SK-N-SH (cell line): ENCODE measurements at regions not wholly inside any gene's neighbourhood (a gene's known extent, or its start where the extent isn't known, plus 50 kb on each side); places are given as distances from the start of the nearest gene placed in this dataset.
"Not testable (repeated sequence)": the region's sequence is repeated elsewhere in the genome, so short reads cannot be mapped to it uniquely, and the experiment has no call there.

Source experiments
- CTCF ChIA-PET: fragments of 300-600, 350-600 bp; formaldehyde crosslinking; extraction: SDS; loops from one replicate; lab custom pipeline; 2021; lab: Yijun Ruan, JAX
- POLR2A ChIA-PET: fragments of 350-600 bp; sonication (Branson Sonifier 250); formaldehyde crosslinking; extraction: SDS; loops from one replicate; lab custom pipeline; 2020; ENCODE audit warnings: antibody characterized with exemption, inconsistent platforms; lab: Yijun Ruan, JAX
- DNase-seq: peaks from one replicate; pipeline ENCODE4 v3.0.0; 2012
- H2AFZ ChIP-seq: fragments of 200-600 bp; sonication (generic); 2 replicates; pipeline ENCODE4 v1.8.1; 2016; ENCODE audit warnings: antibody characterized with exemption, mild to moderate bottlenecking, low read depth
- H3F3A ChIP-seq: fragments of 200-600 bp; sonication (generic); replicated peaks from 2 replicates; pipeline ENCODE3; 2016; ENCODE audit warnings: antibody characterized with exemption, mild to moderate bottlenecking; ENCODE audit not compliant: insufficient read depth
- H3K27ac ChIP-seq, 2 experiments: fragments of 200-500 bp in 1 of 2; fragments of 200-600 bp in 1 of 2; sonication (Bioruptor generic) in 1 of 2; sonication (generic), shearing (Covaris generic) in 1 of 2; 2 replicates each; pipeline versions ENCODE4 v1.5.1 to v1.6.1; 2014 to 2016; ENCODE audit warnings: low read depth in 2 of 2, inconsistent platforms in 1 of 2, low read length in 1 of 2, mild to moderate bottlenecking in 1 of 2, mixed read lengths in 1 of 2
- H3K27me3 ChIP-seq: fragments of 200-600 bp; sonication (generic), shearing (Covaris generic); 2 replicates; pipeline ENCODE4 v1.6.1; 2016; ENCODE audit warnings: mixed run types; ENCODE audit not compliant: insufficient read depth
- H3K36me3 ChIP-seq, 2 experiments: fragments of 200-500 bp in 1 of 2; fragments of 200-600 bp in 1 of 2; sonication (Bioruptor generic) in 1 of 2; sonication (generic) in 1 of 2; replicated peaks in 1 of 2; 2 replicates each; pipeline versions ENCODE3 to v1.5.1; 2014 to 2016; ENCODE audit warnings: low read length in 1 of 2, mild to moderate bottlenecking in 1 of 2; ENCODE audit not compliant: insufficient read depth in 2 of 2, control insufficient read depth in 1 of 2
- H3K4me1 ChIP-seq, 2 experiments: fragments of 200-500 bp in 1 of 2; fragments of 200-600 bp in 1 of 2; sonication (Bioruptor generic) in 1 of 2; sonication (generic), shearing (Covaris generic) in 1 of 2; 2 replicates each; pipeline versions ENCODE4 v1.5.1 to v1.6.1; 2014 to 2016; ENCODE audit warnings: low read depth in 1 of 2, low read length in 1 of 2, mixed run types in 1 of 2; ENCODE audit not compliant: insufficient read depth in 2 of 2, control insufficient read depth in 1 of 2
- H3K4me2 ChIP-seq: fragments of 200-600 bp; sonication (generic), shearing (Covaris generic); 2 replicates; pipeline ENCODE4 v1.6.1; 2017; ENCODE audit warnings: mixed run types
- H3K4me3 ChIP-seq, 2 experiments: fragments of 200-500 bp in 1 of 2; fragments of 200-600 bp in 1 of 2; sonication (Bioruptor generic) in 1 of 2; sonication (generic), shearing (Covaris generic) in 1 of 2; 2 replicates each; pipeline versions ENCODE4 v1.5.1 to v1.8.1; 2014 to 2016; ENCODE audit warnings: low read depth in 2 of 2, inconsistent platforms in 1 of 2, low read length in 1 of 2, mild to moderate bottlenecking in 1 of 2, mixed read lengths in 1 of 2, moderate library complexity in 1 of 2
- H3K79me2 ChIP-seq: fragments of 200-600 bp; sonication (generic); 2 replicates; pipeline ENCODE4 v1.8.1; 2017; ENCODE audit warnings: mild to moderate bottlenecking; ENCODE audit not compliant: insufficient read depth
- H3K9ac ChIP-seq: fragments of 200-600 bp; sonication (generic); 2 replicates; pipeline ENCODE4 v1.6.1; 2017; ENCODE audit warnings: mixed run types
- H3K9me2 ChIP-seq: fragments of 200-600 bp; sonication (generic); 2 replicates; pipeline ENCODE4 v1.6.1; 2017; ENCODE audit warnings: mixed run types
- H3K9me3 ChIP-seq: fragments of 200-600 bp; sonication (generic); 2 replicates; pipeline ENCODE4 v1.6.1; 2017; ENCODE audit warnings: mixed run types, mild to moderate bottlenecking, moderate library complexity
- H4K20me1 ChIP-seq: fragments of 200-600 bp; sonication (generic); 2 replicates; pipeline ENCODE4 v1.6.1; 2017; ENCODE audit warnings: mild to moderate bottlenecking, mixed run types; ENCODE audit not compliant: insufficient read depth
- FOXM1 ChIP-seq: IDR thresholded peaks from 2 replicates; pipeline ENCODE4 v1.4.0; 2012; ENCODE audit warnings: low read depth, mild to moderate bottlenecking
- GATA2 ChIP-seq: sonication (generic); formaldehyde crosslinking; IDR thresholded peaks from 2 replicates; pipeline ENCODE4 v1.5.0; 2020; ENCODE audit warnings: mild to moderate bottlenecking, missing genetic modification reagents
- MEF2A ChIP-seq: IDR thresholded peaks from 2 replicates; pipeline ENCODE4 v1.4.0; 2012; ENCODE audit warnings: low read depth, borderline replicate concordance
- NFIC ChIP-seq: IDR thresholded peaks from 2 replicates; pipeline ENCODE4 v1.4.0; 2012; ENCODE audit warnings: borderline replicate concordance
- RAD21 ChIP-seq: IDR thresholded peaks from 2 replicates; pipeline ENCODE4 v1.6.1; 2012; ENCODE audit warnings: mild to moderate bottlenecking, low read length
- RFX5 ChIP-seq: IDR thresholded peaks from 2 replicates; pipeline ENCODE4 v1.6.1; 2012; ENCODE audit warnings: mild to moderate bottlenecking, improper control_type of control experiment, low read length
- SIN3A ChIP-seq: IDR thresholded peaks from 2 replicates; pipeline ENCODE4 v1.6.1; 2012; ENCODE audit warnings: low read depth, mild to moderate bottlenecking, low read length, moderate library complexity, borderline replicate concordance
- SMC3 ChIP-seq: IDR thresholded peaks from 2 replicates; pipeline ENCODE4 v1.6.1; 2012; ENCODE audit warnings: low read depth, low read length, improper control_type of control experiment
- TEAD4 ChIP-seq: IDR thresholded peaks from 2 replicates; pipeline ENCODE4 v1.4.0; 2012; ENCODE audit warnings: mild to moderate bottlenecking, borderline replicate concordance; ENCODE audit not compliant: insufficient read depth
- WGBS: methylation state at CpG from one replicate; pipeline ENCODE4 v1.1.6; 2017; ENCODE audit warnings: low lambda C conversion rate; 5-methylcytosine and 5-hydroxymethylcytosine counted together
- TF ChIP-seq, protein P1 (sequence below): fragments of 200-600 bp; sonication (generic); IDR thresholded peaks from 2 replicates; pipeline ENCODE4 v1.6.1; 2017; ENCODE audit warnings: antibody characterized with exemption, mild to moderate bottlenecking, moderate library complexity
- TF ChIP-seq, protein P2 (sequence below): IDR thresholded peaks from 2 replicates; pipeline ENCODE4 v1.4.0; 2012; ENCODE audit warnings: low read depth, borderline replicate concordance

DNA sequence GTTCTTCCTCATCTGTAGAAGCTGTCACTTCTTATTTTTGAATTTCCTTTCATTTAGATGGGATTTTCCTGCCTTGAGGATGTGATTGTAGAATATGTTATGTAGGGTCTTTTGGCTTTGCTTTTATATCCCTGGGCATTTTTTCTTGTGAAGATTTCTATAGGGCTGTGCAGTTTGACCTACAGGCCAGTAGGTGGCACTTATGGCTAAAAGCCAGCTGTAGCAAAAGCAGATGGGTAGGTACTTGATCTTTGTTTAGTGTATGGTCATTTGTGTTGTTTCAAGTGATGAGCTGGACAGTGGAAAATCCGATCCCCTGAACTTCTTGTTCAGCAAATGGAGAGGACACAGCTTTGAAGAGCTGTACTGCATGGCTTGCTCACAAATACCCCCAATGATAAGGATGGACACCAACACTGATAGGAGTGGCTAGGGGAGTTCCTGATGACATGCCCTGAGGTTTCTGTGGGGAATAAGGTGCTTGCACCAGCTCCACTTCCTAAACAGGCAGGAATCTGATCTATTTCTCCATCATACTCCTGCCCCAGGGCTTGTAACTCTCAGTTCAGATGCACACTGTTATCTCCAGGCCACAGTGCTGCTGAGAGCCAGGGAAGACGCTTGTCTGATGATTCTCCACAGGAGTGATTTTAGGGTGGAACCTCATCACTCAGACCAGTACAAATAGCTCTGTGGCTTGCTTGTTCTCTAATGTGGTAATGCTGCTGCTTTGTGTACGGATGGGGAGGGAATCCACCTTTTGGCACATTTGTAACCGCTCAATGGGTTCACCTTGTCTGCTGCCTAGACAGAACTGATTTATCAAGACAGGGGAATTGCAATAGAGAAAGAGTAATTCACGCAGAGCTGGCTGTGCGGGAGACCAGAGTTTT lies 417.1 kb upstream of the MAGEB16 start:
- Histone ChIP-seq H3K79me2 (no peaks in the 10 kb centered on the region), H4K20me1 (no peaks in the 10 kb centered on the region), H3F3A (no peaks in the 10 kb centered on the region), H3K4me2 (no peak overlapping the region), H3K36me3 (no peaks in the 10 kb centered on the region), H2AFZ (no peak overlapping the region), H3K27ac (no peak overlapping the region), H3K9me2 (no peaks in the 10 kb centered on the region), H3K4me3 (no peak overlapping the region), H3K4me1 (no peaks in the 10 kb centered on the region), H3K9ac (no peak overlapping the region), H3K9me3 (no peaks in the 10 kb centered on the region), H3K27me3 (no peaks in the 10 kb centered on the region)
- WGBS = 10% methylated on average over 6 of the region's 6 CpGs
- POLR2A ChIA-PET = no interaction called here
- DNase-seq = peak; percentile 16
- TF ChIP-seq NFIC (peak; percentile 31; the same call in 1 of the 2 replicates), RFX5 (no peak), SMC3 (peak; percentile 45), RAD21 (peak; percentile 58), MEF2A (no peak), FOXM1 (no peak), SIN3A (no peak), TEAD4 (no peak), GATA2 (no peak)
- TF ChIP-seq, protein P1, sequence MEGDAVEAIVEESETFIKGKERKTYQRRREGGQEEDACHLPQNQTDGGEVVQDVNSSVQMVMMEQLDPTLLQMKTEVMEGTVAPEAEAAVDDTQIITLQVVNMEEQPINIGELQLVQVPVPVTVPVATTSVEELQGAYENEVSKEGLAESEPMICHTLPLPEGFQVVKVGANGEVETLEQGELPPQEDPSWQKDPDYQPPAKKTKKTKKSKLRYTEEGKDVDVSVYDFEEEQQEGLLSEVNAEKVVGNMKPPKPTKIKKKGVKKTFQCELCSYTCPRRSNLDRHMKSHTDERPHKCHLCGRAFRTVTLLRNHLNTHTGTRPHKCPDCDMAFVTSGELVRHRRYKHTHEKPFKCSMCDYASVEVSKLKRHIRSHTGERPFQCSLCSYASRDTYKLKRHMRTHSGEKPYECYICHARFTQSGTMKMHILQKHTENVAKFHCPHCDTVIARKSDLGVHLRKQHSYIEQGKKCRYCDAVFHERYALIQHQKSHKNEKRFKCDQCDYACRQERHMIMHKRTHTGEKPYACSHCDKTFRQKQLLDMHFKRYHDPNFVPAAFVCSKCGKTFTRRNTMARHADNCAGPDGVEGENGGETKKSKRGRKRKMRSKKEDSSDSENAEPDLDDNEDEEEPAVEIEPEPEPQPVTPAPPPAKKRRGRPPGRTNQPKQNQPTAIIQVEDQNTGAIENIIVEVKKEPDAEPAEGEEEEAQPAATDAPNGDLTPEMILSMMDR = peak; percentile 74
- TF ChIP-seq, protein P2, sequence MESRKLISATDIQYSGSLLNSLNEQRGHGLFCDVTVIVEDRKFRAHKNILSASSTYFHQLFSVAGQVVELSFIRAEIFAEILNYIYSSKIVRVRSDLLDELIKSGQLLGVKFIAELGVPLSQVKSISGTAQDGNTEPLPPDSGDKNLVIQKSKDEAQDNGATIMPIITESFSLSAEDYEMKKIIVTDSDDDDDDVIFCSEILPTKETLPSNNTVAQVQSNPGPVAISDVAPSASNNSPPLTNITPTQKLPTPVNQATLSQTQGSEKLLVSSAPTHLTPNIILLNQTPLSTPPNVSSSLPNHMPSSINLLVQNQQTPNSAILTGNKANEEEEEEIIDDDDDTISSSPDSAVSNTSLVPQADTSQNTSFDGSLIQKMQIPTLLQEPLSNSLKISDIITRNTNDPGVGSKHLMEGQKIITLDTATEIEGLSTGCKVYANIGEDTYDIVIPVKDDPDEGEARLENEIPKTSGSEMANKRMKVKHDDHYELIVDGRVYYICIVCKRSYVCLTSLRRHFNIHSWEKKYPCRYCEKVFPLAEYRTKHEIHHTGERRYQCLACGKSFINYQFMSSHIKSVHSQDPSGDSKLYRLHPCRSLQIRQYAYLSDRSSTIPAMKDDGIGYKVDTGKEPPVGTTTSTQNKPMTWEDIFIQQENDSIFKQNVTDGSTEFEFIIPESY = no peak
- CTCF ChIA-PET = interaction anchor here (0.6 to 2.5 kb wide), 8 partner anchors 8 to 1526 kb away, joined by 3 to 10 read pairs (median 3); no protein-coding TSS in a partner anchor

DNA sequence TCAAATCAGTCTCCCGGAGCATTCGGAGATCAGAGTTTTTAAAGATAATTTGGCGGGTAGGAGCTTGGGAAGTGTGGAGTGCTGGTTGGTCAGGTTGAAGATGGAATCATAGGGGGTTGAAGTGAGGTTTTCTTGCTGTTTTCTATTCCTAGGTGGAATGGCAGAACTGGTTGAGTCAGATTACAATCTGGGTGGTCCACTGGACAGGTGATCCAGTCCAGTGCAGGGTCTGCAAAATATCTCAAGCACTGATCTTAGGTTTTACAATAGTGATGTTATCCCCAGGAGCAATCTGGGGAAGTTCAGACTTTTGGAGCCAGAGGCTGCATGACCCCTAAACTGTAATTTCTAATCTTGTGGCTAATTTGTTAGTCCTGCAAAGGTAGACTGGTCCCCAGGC lies 416.4 kb upstream of the MAGEB16 start:
- WGBS = 8% methylated on average over 3 of the region's 3 CpGs
- CTCF ChIA-PET = interaction anchor here (0.8 to 2.5 kb wide), 4 partner anchors 14 to 403 kb away, joined by 3 to 10 read pairs (median 3); no protein-coding TSS in a partner anchor
- H3K9me3 ChIP-seq, DNase-seq, H3K79me2 ChIP-seq, H3K4me2 ChIP-seq, H3K4me1 ChIP-seq, H3F3A ChIP-seq, H4K20me1 ChIP-seq, H2AFZ ChIP-seq, H3K27me3 ChIP-seq, H3K9me2 ChIP-seq, H3K27ac ChIP-seq, H3K9ac ChIP-seq, H3K4me3 ChIP-seq, H3K36me3 ChIP-seq, POLR2A ChIA-PET: not testable (repeated sequence)
